NCI-H2081 treated with DMSO at 0.1 percent for 48 hours (cell line): ENCODE measurements at regions not wholly inside any gene's neighbourhood (a gene's known extent, or its start where the extent isn't known, plus 50 kb on each side); places are given as distances from the start of the nearest gene placed in this dataset.

Source experiments
- DNase-seq: peaks from one replicate; lab custom pipeline; 2025; lab: John Stamatoyannopoulos, UW

DNA sequence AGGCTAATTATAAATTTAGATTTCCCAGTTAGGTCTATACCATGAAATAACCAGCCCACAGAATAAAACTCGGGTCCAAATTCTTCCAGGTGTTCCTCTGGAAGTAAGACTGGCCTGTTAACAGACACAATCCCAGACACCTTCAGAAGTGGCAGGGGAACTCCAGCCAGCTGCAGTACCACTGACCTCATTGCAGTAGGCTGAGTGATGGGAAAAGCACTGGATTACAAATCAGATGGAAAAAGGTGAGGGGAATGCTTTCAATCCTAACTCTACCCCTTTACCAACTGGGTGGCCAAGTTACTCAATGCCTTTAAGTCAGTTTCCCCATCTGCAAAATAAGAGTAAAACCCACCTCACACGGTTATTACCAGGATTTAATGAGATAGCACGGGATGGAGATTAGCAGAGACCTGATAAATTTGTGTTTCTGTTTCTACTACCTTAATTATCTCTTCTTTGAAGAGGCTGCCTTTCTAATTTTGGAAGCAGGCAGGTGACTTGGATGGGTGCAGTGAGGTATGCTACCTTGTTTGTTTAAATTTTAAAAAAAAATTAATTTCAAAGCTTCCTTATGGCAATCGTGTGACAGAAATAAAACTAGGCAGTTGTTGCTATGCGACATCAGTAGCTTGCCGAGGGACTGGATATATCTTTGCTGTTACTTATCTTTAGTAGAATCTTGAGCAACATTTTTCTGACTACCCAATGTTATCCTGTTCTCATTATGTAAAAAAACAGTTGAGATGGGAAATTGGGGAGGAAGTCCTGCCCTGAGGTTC is 167.3 kb upstream of the GRIN2B start:
- no peak for DNase-seq

DNA sequence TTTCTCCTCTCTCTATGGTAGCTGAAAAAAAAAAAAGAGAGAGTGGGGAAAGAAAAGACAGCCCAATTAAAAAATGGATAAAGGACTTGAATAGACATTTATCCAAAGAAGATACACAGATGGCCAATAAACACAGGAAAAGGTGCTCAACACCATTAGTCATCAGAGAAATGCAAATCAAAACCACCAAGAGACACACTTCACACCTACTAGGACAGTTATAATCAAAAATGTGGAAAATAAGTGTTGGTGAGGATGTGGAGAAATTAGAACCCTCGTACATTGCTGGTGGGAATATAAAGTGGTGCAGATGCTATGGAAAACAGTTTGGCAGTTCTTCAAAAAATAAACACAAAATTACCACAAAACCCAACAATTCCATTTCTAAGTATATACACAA is 172.4 kb upstream of the GRIN2B start:
- no peak for DNase-seq

DNA sequence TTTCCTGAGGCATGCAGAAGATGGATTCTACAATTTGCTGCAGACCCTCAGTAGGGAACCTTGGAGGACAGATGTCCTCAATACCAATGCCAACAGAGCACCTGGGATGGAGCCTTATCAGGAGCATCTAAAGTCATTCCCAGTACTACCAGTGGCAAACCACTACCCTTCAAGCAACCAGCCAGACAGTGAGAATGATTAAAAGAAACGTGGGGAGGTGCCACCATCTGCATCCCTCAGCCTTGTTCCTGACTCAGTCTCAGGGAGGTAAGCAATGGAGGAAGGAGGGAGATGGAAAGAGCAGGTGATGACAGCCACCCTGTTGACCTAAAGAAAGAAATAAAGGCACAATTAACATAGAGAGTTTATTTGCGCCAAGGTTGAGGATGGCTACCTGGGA is 175.2 kb upstream of the GRIN2B start:
- DNase-seq, result no peak

DNA sequence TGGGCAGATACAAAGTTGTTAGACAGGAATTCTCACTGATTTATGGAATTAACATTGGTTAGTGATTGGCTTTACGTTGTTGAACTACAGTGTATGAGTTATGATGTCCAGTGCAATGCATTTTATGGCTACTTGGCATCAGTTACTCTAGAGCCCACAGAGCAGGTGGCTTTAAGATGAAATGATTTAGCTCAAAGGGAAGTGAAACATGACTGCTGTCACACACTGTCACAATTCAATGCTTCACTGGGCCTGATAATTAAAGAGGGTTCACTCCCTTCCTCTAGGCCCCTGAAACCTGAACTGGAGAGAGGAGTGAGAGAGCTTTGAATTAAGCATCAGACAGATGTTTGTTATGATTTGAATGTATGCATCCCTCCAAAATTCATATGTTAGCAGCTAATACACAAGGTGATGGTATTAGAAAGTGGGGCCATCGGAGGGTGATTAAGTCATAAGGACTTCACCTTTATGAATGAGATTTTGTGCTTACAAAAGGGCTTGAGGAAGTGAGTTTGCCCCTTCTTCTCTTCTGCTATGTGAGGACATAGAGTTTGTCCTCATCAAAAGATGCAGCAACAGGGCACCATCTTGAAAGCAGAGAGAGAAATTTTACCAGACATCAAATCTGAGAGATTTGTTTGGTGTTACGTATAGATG is 175.8 kb upstream of the GRIN2B start:
- DNase-seq, result no peak

DNA sequence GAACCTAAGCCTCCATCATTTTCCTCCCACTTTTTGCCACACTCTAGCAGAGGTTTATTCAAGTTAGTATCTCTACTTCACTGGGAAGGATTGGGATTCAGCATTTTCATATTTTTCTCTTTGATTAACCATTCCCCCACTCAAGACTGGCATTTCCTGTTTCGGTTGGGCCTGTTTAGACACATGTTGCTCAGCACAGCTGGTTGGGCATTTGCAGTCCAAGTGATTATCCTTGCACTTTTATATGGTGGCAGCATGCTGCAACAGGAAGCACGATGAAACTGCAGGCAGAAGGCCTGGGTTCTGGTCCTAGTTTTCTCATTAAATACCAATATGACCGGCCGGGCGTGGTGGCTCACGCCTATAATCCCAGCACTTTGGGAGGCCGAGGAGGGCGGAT is 182.9 kb upstream of the GRIN2B start:
- DNase-seq, result no peak

DNA sequence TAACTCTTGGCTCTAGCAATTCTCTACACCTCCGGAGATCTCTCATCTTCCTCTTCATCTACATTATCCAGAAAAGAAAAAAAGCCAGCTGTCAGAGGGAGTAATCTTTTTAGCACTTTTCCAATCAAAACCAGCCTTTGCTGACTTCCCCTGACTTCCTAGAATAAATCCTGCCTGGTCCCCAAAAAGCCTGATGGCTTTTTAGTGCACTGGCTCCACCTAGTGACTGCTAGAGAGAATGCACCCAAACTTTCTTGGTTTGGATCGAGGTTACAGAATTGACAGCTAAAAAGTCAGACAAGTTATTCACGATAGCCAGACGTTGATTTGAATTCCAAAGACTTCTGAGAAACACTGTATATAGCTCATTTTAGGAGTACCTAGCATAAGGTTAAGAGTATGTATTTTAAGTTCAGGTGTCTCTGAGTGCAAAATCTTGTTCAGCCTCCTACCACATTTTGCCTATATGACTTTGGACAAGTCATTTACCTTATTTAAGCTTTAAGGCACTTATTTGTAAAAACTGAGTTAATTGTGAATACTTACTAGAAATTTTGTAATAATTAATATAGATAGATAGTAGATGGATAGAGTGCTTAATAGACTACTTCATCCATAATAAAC is 185.7 kb upstream of the GRIN2B start:
- peak; percentile 13 for DNase-seq

DNA sequence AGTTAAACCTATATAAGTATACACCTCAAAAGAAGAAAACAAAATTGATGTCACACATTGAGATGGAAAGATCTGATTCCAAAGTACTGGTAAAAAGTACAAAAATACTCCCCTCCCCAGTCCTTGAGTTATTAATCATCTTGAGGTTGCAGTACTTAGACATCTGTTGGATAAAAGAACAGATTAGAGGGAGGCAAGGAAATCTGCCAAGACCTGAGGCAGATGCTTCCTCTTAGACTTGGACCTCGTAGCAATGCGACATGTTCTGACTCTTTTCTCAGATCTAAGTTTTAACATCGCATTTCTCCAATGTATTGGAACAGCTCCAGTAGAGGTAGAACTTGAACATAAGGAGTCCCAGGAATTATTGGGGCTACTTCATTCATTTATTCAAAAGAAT is 187.9 kb upstream of the GRIN2B start:
- no peak for DNase-seq

DNA sequence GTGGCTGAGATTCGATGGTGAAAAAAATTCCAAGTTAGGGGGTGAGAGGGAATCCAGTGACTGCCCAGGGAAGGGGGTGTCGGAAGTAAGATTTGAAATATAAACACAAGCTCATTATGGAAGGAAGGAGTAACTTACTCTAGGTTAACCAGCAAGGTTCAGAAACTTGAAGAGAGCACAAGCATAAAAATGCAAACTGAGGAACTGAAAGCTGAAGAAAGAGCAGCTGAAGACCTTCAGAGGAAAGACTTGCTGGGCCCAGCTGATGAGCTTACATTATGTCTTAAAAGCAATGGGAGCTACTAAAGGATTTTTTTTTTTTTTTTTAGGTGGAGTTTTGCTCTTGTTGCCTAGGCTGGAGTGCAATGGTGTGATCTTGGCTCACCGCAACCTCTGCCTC is 189.7 kb upstream of the GRIN2B start:
- DNase-seq, result no peak

DNA sequence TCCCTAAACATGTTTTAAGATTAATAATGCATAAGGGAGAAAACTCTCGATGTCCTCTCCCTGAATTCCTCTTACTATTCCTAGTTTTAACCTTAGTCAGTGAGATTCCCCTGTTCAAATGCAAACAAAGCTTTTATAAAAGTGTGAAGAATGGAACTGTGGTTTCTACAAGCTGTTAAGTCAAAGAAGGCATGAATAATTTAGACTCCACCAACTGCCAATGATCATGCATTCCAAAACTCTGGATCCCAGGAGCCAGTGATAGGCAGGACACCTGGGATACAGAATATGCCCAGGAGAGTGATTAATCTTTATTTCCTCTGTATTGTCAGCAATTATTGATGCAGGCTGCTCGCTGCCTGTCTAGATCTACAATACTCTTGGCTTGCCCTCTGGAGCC is 190.3 kb upstream of the ATF7IP start:
- DNase-seq, result no peak

DNA sequence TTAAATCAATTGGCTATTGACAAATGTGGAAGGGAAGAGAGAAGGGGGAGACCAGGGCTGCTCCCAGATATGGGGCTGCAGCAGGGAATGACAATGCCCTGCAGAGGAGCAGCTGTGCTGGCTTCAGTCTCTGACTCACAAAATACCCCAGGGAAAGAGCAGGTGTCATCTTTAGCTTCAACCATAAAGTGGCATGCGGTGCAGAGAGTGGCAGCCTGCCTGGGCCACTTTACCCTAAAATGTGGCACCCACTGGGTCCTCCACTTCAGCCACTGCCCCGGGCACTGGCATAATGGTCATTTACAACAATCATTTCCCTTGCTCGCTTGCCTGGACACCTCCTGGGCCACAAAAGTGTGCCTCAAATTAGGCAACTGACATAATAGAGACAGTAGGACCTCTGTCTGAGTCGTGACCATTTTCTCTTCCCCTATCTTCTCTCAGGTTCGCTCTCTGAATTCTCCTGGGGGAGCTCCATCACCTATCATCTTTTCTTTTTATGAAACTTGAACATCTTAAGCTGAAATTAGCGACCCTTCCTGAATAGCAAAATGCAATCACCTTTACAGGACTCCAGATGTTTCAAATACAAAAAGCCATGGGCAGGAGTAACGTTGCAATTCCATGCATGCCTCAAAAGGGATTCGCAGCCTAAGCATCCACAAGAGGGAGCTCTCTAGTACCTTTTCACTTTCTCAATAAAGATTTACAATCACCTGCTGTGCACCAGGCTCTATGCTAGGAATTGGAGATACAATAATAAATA is 179.9 kb upstream of the ATF7IP start:
- DNase-seq, result peak; percentile 53

DNA sequence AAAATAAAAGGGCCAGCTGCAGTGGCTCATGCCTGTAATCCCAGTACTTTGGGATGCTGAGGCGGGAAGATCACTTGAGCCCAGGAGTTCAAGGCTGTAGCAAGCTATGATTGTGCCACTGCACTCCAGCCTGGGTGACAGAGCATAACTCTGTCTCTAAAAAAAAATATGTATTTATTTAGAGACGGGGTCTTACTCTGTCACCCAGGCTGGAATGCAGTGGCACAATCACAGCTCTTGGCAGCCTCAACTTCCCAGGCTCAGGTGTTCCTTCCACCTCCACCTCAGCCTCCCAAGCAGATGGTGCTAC is 179.3 kb upstream of the ATF7IP start:
- no peak for DNase-seq

DNA sequence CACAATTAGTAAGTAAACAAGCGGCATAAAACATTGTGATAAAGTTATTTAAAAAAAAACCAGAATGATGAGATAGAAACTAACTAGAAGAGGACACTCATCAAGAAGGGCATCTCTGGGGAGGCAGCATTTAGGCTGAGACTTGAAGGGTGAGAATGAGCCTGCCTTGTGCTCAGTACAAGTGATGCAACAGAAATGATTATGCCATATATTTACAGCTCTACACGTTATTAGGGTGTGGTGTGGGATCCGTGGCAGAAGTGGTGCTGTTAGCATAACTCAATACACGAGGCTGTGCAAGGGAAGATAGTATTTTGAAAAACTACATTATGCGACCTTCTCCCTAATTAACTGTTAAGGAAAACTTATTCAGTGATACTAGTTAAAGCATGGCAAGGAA is 178.5 kb upstream of the ATF7IP start:
- no peak for DNase-seq

DNA sequence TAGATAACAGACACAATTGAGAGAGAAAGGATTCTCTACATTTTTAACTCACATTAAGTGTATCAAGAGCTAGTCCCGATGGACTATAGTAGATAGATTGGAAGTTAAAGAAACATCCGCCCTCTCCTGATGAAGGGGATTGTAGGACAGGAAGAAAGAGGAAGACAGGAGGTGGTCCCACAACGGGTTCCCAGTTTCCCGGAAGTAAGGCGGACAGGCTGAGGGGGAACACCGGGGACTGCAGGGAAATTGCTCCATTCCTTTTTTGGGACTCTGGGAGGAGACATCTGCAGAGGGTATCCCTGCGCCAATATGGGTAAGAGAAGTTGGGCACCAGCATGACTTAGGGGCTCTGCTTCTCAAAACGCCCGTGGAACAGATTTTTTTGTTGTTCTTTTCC is 177.5 kb upstream of the ATF7IP start:
- DNase-seq, result no peak

DNA sequence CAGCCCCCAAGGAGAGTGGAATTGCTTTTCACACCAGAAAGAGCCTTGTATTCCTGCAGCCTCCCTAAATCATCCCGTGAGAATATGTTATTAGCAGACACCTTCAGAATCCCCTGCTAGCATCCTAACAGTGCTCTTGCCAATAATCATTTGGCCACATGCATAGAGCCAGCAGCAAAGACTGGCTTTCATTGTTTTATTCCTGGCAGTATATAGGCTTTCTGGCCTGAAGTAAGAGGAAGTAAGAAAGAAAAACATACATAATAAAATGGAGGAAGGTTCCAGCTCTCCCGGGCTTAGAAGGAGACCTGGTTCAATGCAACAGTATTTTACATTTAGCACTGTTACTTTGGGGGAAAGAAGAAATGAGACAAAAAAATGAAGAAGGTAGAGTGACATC is 176.7 kb upstream of the ATF7IP start:
- DNase-seq, result no peak

DNA sequence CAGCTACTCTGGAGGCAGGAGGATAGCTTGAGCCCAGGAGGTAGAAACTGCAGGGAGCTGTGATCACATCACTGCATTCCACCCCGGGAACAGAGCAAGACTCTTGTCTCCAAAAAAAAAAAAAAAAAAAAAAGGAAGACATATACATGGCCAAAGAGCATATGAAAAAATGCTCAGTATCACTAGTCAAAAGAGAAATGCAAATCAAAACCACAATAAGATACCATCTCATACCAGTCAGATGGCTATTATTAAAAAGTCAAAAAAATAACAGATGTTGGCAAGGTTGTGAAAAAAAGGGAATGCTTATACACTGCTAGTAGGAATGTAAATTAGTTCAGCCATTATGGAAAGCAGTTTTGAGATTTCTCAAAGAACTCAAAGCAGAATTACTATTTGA is 174.8 kb upstream of the ATF7IP start:
- DNase-seq, result no peak

DNA sequence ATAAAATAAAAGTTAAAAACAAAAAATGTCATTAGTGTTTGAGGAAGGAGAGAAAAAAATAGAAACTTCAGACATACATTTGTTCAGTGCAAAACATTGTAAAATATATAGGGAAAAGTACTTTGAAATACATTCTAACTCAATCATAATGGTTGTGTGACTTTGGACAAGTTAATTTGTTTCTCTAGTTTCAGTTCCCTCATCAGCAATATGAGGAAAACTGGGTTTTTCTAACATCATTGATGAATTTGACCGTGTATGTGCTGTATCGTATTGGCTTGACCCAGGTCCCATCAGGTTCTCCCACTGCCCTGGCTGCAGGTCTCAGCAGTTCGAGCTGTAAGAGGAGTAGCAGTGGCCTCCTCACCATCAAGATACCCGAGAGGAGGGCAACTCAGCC is 173.9 kb upstream of the ATF7IP start:
- no peak for DNase-seq

DNA sequence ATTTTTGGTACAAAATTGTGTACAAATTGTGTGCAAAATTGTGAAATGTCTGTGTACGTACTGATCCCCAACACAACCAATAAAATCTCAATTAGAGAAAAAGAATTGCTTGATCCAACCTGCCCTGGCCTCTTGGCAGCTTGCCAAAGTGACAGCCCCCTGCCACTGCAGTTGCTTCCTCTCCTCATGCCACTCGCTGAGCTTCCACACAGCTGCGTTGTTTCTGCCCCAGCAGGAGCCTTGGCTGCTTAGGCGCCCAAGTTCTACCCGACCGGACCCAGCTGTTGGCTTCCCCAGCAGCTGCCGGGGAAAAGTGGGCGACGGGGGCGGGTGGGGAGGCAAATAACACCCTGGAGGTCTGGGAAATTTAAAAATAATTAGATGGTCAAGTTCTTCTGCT is 171.8 kb upstream of the ATF7IP start:
- DNase-seq, result peak; percentile 12

DNA sequence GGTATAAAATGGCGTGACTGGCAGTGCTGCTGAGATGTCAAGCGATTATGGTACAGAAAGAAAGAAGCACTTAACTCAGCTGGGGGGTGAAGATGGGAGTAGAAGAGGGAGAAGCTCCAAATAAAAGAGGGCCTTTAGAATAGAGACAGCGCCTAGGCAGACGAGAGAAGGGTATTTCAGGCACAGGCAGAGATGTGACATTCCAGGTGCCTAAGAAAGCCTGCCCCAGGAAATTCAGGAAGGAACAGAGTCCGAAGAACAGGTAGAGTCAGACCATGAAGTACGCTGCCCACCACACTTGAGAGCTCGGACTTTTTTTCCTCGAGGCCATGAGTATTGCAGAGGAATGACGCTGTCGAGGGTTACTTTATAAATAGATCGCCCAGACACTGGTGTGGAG is 170.9 kb upstream of the ATF7IP start:
- no peak for DNase-seq

DNA sequence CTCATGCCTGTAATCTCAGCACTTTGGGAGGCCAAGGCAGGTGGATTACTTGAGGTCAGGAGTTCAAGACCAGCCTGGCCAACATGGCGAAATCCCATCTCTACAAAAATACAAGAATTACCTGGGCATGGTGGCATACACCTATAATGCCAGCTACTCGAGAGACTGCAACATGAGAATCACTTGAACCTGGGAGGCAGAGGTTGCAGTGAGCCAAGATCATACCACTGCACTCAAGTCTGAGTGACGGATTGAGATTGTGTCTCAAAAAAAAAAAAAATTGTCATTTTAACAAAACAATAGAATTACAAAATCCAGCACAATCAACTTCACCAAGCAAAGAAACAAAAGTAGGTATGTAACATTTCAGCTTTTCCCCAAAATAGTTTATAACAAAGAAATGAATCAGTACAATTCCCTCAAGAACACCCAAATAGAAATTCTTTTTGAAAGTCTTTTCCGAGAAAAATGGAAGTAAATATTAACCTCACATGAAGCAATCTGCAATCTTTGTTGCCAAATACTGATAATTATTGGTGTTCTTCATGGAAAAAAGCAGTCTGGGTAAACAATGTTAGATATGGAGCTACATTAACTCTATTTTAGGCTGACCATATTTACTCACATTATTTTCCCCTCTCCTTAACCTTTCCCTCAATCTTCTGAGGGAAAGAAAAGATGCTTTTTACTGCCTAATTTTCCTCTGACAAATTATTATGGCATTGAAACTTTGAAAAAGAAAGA is 165.9 kb upstream of the ATF7IP start:
- no peak for DNase-seq

DNA sequence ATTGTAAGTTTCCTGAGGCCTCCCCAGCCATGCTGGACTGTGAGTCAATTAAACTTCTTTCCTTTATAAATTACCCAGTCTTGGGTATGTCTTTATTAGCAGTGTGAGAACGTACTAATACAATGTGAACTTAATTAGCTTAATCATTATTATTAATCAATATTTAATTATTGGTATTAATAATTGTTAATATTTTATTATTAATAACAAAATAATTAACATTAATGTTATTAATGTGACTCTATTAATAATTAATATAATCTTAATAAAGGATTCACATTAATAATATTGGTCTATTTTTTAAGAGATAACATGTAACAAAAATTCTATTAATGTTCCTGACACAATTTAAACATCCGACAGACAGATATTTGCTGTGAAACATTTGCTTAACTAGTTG is 164.9 kb upstream of the ATF7IP start:
- DNase-seq, result no peak

DNA sequence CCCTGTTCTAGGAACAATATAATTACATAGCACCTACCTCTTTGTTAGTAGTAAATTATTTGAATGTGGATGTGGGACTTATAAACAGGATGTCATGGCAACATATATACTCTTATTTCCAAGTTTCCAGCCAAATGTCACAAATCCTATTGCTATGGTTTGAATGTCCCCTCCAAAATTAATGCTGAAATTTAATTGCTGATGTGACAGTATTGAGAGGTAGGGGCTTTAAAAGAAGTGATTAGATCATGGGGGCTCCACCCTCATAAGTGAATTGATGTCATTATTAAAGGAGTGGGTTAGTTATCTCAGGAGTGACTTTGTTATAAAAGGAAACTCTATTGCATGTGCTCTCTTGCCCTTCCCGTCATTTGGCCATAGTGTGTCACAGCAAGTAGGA is 164.2 kb upstream of the ATF7IP start:
- DNase-seq, result no peak

DNA sequence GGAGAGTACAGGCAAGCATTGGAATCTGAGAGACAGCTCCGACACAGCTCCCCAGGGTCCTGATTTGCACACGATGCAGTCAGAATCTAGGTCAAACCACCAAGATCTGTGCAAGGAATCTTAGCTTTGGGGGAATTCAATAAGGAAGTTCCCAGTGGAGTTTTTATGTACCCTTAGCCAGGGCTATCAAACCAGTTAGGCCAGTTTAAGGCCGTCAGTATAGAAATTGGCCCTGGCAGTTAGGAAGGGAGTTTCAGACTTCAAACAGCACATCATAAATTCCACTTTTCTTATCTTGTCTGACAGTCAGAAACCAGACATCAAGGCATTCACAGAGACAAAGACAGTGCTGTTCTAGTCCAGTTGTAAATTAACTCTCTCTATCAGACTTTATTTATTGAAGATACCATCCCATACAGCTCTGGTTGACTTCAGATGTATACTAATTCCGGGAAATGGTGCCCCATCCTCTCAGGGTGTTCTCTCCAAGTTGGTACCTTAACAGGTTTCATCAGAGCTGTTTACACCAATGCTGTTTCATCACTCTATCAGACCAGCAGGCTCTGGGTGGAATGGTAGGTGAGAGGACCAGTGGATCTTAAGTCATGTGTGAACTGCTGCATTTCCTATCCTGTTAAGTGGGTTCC is 157.5 kb upstream of the ATF7IP start:
- DNase-seq, result no peak
